HG02678 (cell line): ENCODE measurements at regions not wholly inside any gene's neighbourhood (a gene's known extent, or its start where the extent isn't known, plus 50 kb on each side); places are given as distances from the start of the nearest gene placed in this dataset.
"Not testable (repeated sequence)": the region's sequence is repeated elsewhere in the genome, so short reads cannot be mapped to it uniquely, and the experiment has no call there.

Experiments
- ATAC-seq: cut with Tn5 transposase; IDR thresholded peaks from one replicate; pipeline ENCODE4 v1.9.1; 2021; ENCODE audit warnings: mild to moderate bottlenecking, moderate library complexity; ENCODE audit not compliant: unreplicated experiment

GRCh38 chr9:100639854-100640253, 62.0 kb downstream of the CAVIN4 start:
- no peak for ATAC-seq

DNA sequence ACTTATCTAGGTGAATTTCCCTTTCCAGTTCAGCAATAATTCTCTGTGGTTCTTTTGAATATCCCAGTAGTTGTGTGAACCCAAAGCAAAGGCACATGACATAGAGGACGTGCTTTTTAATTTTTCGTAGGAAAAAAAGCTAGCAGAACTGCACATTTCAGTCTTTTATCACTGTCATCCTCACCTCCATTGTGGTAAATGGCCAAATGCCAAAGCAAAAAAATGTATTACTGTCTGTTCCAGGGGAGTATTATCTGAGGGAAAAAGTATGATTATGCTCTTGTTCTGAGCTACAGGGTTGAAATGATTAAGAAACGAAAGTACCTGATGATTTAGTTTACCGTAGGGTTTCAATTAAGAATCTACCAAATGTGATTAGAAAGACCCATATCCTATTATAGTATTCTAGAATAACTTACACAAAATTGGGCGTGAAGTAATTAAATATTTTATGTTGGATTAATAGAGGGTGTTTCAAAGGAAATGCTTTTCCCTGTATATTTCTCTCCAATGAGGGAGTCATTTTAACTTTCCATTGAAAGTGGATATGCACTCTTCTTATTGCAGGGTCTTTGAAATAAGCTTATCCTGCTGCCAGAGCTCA, 62.7 kb downstream of the CAVIN4 start:
- ATAC-seq = no peak

DNA sequence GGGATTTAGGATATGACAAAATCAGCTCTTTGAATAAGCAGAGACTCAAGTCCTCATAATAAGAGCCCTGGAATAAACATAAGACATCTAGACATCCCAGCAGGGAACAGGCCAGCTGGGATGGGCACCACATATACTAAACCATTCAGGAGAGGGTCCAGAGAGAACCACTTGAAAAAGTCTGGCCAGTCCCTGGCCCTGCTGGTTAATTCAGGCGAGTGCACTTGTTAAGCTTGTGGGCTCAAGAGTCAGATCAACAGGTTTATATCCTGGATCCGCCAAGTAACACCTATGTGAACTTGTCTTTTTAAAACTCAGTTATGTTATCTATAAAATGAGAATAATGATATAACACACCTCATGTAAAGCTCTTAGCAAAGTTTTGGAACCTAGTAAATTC, 63.3 kb downstream of the CAVIN4 start:
- no peak for ATAC-seq

GRCh38 chr9:100652850-100653249, 75.0 kb downstream of the CAVIN4 start:
- no peak for ATAC-seq

GRCh38 chr9:100653643-100654334, 75.9 kb downstream of the CAVIN4 start:
- no peak for ATAC-seq

- not testable (repeated sequence) for ATAC-seq
Measured at GRCh38 chr9:100656851-100657250, 79.0 kb downstream of the CAVIN4 start.

GRCh38 chr9:100661668-100662067, 83.8 kb downstream of the CAVIN4 start:
- ATAC-seq = no peak

DNA sequence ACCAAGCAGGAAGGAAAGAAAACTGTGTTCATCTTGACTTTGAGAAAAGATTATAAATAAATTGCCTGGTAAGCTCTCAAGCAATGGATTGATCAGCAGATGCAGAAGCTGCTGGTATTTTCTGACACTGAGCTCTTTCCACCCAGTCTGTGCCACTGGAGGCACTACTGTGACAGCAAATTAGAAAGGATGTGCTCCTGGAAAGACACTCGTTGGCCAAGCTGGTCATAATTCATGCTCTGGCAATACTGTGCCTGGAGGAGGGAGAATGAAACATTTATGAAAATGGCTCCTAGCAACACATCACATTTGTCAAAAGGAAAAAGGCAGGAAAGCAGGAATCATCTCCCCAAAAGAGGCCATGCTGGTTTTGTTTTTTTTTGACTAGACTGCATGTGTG, 84.2 kb downstream of the CAVIN4 start:
- ATAC-seq = no peak

DNA sequence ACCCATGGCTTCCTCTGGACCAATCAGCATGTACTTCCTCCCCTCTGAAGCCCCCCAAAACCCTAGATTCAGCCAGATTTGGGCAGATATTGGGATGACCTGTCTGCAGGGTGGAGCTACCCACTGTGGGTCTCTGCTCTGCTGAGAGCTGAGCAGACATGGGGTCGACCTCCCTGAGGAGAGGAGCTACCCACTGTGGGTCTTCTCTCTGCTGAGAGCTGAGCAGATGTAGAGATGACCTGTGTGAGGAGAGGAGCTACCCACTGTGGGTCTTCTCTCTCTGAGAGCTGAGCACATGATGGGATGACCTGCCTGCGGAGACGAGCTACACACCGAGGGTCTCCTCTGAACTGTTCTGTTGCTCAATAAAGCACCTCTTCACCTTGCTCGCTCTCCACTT, 89.6 kb downstream of the CAVIN4 start:
- ATAC-seq = no peak

DNA sequence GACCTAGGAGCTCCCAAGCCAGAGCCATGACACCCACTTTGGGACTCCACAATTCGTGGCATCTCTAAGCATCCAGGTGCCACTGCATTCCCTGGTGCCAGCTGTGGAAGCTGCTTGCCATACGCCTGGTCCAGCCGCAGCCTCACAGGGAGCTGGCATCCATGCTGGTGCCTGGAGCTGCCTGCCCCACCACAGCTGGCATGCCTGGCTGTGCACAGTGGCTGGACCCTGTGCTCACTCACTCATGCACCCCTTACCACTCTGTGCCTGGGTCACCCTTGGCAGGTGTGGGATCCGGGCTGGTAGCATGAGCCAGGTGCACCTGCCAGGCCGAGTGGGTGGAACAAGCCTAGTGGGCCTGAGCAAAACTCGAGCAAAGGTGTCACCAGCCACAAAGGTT, 90.1 kb downstream of the CAVIN4 start:
- ATAC-seq = no peak

DNA sequence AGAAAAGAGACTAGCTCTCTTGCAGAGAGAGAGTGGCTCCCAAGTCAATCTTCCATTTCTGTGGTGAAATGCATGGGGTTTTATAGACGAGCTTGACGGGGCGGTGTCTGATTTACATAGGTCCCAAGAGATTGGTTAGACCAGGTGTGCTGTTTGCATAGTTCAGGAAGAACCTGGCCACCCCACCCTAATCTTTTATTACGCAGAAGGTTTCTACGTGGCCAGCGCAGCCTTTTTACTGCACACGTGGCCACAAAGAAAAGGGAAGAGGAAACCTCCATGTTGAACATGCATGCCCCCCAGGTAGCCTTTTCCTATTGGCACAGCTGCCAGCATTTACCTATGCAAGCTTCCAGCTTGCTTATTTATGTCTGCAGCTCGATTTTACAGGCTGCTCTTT, 92.1 kb downstream of the CAVIN4 start:
- no peak for ATAC-seq

GRCh38 chr9:100670719-100671118, 92.8 kb downstream of the CAVIN4 start:
- ATAC-seq = no peak

GRCh38 chr9:100671898-100672297, 94.0 kb downstream of the CAVIN4 start:
- no peak for ATAC-seq

- ATAC-seq = no peak
Measured at GRCh38 chr9:100673249-100673648, 95.4 kb downstream of the CAVIN4 start.

- no peak for ATAC-seq
Measured at GRCh38 chr9:100674419-100675122, 96.7 kb downstream of the CAVIN4 start.

GRCh38 chr9:100679834-100680233, 102.0 kb downstream of the CAVIN4 start:
- ATAC-seq = no peak

DNA sequence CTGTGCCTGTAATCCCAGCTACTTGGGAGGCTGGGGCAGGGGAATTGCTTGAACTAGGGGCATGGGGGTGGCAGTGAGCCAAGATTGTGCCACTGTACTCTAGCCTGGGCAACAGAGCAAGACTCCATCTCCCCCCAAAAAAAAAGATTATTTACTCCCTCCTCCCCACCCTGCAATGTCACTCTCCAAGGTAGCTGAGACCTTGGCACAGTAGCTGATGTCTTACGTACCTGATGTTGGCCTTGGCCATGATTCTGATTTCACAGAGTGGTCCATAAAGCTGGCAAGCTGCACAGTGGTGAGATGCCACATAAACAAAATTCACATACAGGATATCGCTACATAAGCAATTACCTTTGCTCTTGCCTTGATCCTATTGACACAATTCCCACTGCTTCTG, 108.5 kb downstream of the CAVIN4 start:
- no peak for ATAC-seq

DNA sequence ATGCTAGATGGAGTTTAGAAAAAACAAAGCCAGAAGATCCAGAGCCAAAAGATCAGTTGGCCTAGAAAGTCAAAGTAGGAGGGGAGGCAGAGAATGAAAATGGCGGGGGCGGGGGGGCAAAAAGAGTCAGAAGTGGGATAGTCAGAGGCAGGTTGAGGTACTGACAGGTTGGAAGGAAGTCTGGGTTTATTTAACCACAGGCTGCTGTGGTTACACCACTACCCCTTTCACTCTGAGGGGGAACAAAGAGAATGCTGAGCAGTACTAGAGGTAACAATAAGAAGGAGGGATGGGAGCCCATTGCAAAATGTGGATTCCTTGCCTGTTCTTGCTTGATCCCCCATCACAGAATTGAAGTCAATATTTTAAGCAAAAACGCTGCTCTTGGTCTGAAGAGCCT, 111.8 kb downstream of the CAVIN4 start:
- no peak for ATAC-seq

DNA sequence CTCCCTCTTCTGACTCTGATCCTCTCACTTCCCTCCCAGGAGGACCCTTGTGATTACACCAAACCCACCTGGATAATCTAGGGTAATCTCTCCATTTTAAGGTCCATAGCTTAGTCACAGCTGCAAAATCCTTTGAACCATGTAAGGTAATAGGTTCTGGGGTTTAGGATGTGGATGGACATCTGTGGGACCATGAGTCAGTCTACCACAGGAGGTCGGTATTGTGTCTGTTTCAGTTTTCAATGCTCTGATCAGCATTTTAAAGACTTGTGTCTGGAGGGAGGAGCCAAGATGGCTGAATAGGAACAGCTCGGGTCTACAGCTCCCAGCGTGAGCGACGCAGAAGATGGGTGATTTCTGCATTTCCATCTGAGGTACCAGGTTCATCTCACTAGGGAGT, 112.6 kb downstream of the CAVIN4 start:
- no peak for ATAC-seq

- no peak for ATAC-seq
Measured at GRCh38 chr9:100697339-100697738, 119.5 kb downstream of the CAVIN4 start.

DNA sequence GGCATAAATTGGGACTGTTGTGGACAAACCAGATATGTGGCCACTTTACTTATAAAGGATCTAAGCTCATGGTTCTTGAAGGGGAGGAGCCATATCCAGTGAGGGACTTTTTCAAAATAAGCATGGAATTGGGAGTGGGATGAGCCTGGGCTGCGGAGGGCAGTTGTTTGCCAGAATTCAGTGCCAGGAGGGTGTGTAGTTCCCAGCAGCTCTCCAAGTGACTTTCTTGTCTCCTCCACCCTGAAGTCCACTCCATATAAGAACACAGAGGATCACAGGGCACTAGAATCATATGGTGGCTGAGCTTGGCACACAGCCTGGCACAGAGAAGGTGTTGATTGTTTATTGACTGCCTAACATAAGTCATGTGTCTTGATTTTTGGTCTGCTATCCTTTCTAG, 121.1 kb downstream of the CAVIN4 start:
- ATAC-seq = no peak

GRCh38 chr9:100699668-100700067, 121.8 kb downstream of the CAVIN4 start:
- ATAC-seq = no peak
